IMR-90 (cell line): ENCODE measurements at regions not wholly inside any gene's neighbourhood (a gene's known extent, or its start where the extent isn't known, plus 50 kb on each side); places are given as distances from the start of the nearest gene placed in this dataset.

Experiments
- ATAC-seq: fragments of 200-7000 bp; cut with Tn5 transposase; 2 replicates; pipeline ENCODE4 v1.9.1; 2020; ENCODE audit warnings: low read depth, mild to moderate bottlenecking, moderate library complexity
- BruUV-seq: library from RNA; stranded (reverse); fragments of 400-500 nt; replicated peaks from 2 replicates; lab custom pipeline; 2021; lab: Mats Ljungman, UMichigan
- CTCF ChIA-PET: fragments of 300-600 bp; formaldehyde crosslinking; extraction: SDS; loops from one replicate; lab custom pipeline; 2021; ENCODE audit warnings: antibody characterized with exemption; lab: Yijun Ruan, JAX
- POLR2A ChIA-PET: fragments of 300-600 bp; sonication (Branson Sonifier 250); formaldehyde crosslinking; loops from one replicate; lab custom pipeline; 2022; ENCODE audit warnings: antibody characterized with exemption; ENCODE audit not compliant: unreplicated experiment; lab: Charles Lee
- DNase-seq: peaks from one replicate; pipeline ENCODE4 v3.0.0; 2013
- H2AFZ ChIP-seq: replicated peaks from 2 replicates; pipeline ENCODE3; 2013; ENCODE audit warnings: low read length, mild to moderate bottlenecking; ENCODE audit not compliant: poor library complexity
- H2AK5ac ChIP-seq: 2 replicates; pipeline ENCODE4 v1.6.1; 2013; ENCODE audit warnings: low read depth, low read length, inconsistent platforms
- H2AK9ac ChIP-seq: replicated peaks from 2 replicates; pipeline ENCODE3; 2013; ENCODE audit warnings: mild to moderate bottlenecking, low read depth, low read length, moderate library complexity; ENCODE audit not compliant: poor library complexity
- H2BK120ac ChIP-seq: 2 replicates; pipeline ENCODE4 v1.6.1; 2013; ENCODE audit warnings: low read depth, low read length, inconsistent platforms
- H2BK15ac ChIP-seq: 3 replicates; pipeline ENCODE4 v1.6.1; 2013; ENCODE audit warnings: low read depth, low read length, inconsistent platforms
- H2BK20ac ChIP-seq: 2 replicates; pipeline ENCODE4 v1.6.1; 2013; ENCODE audit warnings: low read depth, mild to moderate bottlenecking, inconsistent platforms, low read length, moderate library complexity
- H2BK5ac ChIP-seq: 2 replicates; pipeline ENCODE4 v1.6.1; 2013; ENCODE audit warnings: mild to moderate bottlenecking, low read depth, low read length, inconsistent platforms; ENCODE audit not compliant: poor library complexity, severe bottlenecking
- H3K14ac ChIP-seq: replicated peaks from 2 replicates; pipeline ENCODE4 v1.6.1; 2013; ENCODE audit warnings: low read depth, low read length, inconsistent platforms
- H3K18ac ChIP-seq: 2 replicates; pipeline ENCODE4 v1.6.1; 2013; ENCODE audit warnings: low read depth, low read length, control low read depth
- H3K23ac ChIP-seq: 2 replicates; pipeline ENCODE4 v1.6.1; 2013; ENCODE audit warnings: low read depth, low read length, inconsistent platforms
- H3K27ac ChIP-seq: 2 replicates; pipeline ENCODE4 v1.5.1; 2013; ENCODE audit warnings: mild to moderate bottlenecking, control low read depth, low read length; ENCODE audit not compliant: insufficient read depth
- H3K27me3 ChIP-seq: 2 replicates; pipeline ENCODE4 v1.6.1; 2013; ENCODE audit warnings: low read length; ENCODE audit not compliant: control insufficient read depth, insufficient read depth
- H3K36me3 ChIP-seq: 2 replicates; pipeline ENCODE4 v1.6.1; 2013; ENCODE audit warnings: low read length, mixed read lengths; ENCODE audit not compliant: control insufficient read depth, insufficient read depth
- H3K4ac ChIP-seq: 2 replicates; pipeline ENCODE4 v1.6.1; 2013; ENCODE audit warnings: low read depth, low read length, inconsistent platforms
- H3K4me1 ChIP-seq: 2 replicates; pipeline ENCODE4 v1.6.1; 2013; ENCODE audit warnings: low read length, mixed read lengths; ENCODE audit not compliant: control insufficient read depth, insufficient read depth
- H3K4me2 ChIP-seq: 2 replicates; pipeline ENCODE4 v1.6.1; 2013; ENCODE audit warnings: low read depth, mild to moderate bottlenecking, control low read depth, low read length, moderate library complexity
- H3K4me3 ChIP-seq: 2 replicates; pipeline ENCODE4 v1.5.1; 2013; ENCODE audit warnings: low read depth, mild to moderate bottlenecking, control low read depth, low read length, moderate library complexity; ENCODE audit not compliant: insufficient read depth
- H3K56ac ChIP-seq: 2 replicates; pipeline ENCODE4 v1.6.1; 2013; ENCODE audit warnings: low read length, inconsistent platforms; ENCODE audit not compliant: insufficient read depth; ENCODE audit errors: extremely low read depth
- H3K79me1 ChIP-seq, 2 experiments: 2 replicates each; pipeline ENCODE4 v1.6.1; 2013; ENCODE audit warnings: low read length in 2 of 2, inconsistent platforms in 1 of 2, low read depth in 1 of 2
- H3K9ac ChIP-seq: 2 replicates; pipeline ENCODE4 v1.6.1; 2013; ENCODE audit warnings: low read depth, low read length, control low read depth
- H3K9me1 ChIP-seq: 2 replicates; pipeline ENCODE4 v1.6.1; 2013; ENCODE audit warnings: low read length, inconsistent platforms; ENCODE audit not compliant: insufficient read depth
- H3K9me3 ChIP-seq: 2 replicates; pipeline ENCODE4 v1.6.1; 2013; ENCODE audit warnings: low read length; ENCODE audit not compliant: control insufficient read depth, insufficient read depth
- H4K20me1 ChIP-seq: 2 replicates; pipeline ENCODE4 v1.6.1; 2013; ENCODE audit warnings: low read length, inconsistent platforms; ENCODE audit not compliant: insufficient read depth
- H4K5ac ChIP-seq: 2 replicates; pipeline ENCODE4 v1.6.1; 2013; ENCODE audit warnings: mild to moderate bottlenecking, low read depth, low read length, control low read depth
- H4K8ac ChIP-seq, 2 experiments: 2 replicates each; pipeline ENCODE4 v1.6.1; 2013; ENCODE audit warnings: low read depth in 2 of 2, low read length in 2 of 2, control low read depth in 1 of 2, inconsistent platforms in 1 of 2
- H4K91ac ChIP-seq: 2 replicates; pipeline ENCODE4 v1.6.1; 2013; ENCODE audit warnings: low read depth, low read length, inconsistent platforms; ENCODE audit not compliant: insufficient read depth
- BHLHE40 ChIP-seq: fragments of 150-350 bp; IDR thresholded peaks from 2 replicates; pipeline ENCODE4 v1.6.1; 2016; ENCODE audit warnings: mild to moderate bottlenecking, low read depth, low read length
- FOS ChIP-seq: fragments of 150-350 bp; IDR thresholded peaks from 2 replicates; pipeline ENCODE4 v1.6.1; 2016; ENCODE audit warnings: low read depth, low read length
- MAFK ChIP-seq: IDR thresholded peaks from 2 replicates; pipeline ENCODE4 v1.6.1; 2012; ENCODE audit warnings: low read depth, low read length, improper control_type of control experiment
- MAZ ChIP-seq: IDR thresholded peaks from 2 replicates; pipeline ENCODE4 v1.6.1; 2012; ENCODE audit warnings: low read depth, mild to moderate bottlenecking, low read length, improper control_type of control experiment, moderate library complexity, borderline replicate concordance
- POLR2A ChIP-seq: IDR thresholded peaks from 2 replicates; pipeline ENCODE4 v1.6.1; 2012; ENCODE audit warnings: mild to moderate bottlenecking, low read depth, low read length
- WGBS, 2 experiments: methylation state at CpG; one replicate each; pipeline versions ENCODE4 v1.1.5 to v1.1.7; 2013; ENCODE audit warnings: missing lambda C conversion rate in 2 of 2; ENCODE audit not compliant: insufficient read length in 1 of 2; ENCODE audit errors: extremely low coverage in 2 of 2; 5-methylcytosine and 5-hydroxymethylcytosine counted together
- dilution Hi-C: fragments of 300-500 bp; cut with HindIII; formaldehyde crosslinking; loops from one replicate; pipeline ENCODE4 v1.14.3; 2018; ENCODE audit warnings: low sequenced_read_pairs; ENCODE audit not compliant: unreplicated experiment
- in situ Hi-C: fragments of 300-500 bp; cut with MboI; formaldehyde crosslinking; loops from 3 replicates; pipeline ENCODE4 v1.14.3; 2019; ENCODE audit warnings: low sequenced_read_pairs, inconsistent platforms, mixed read lengths
- intact Hi-C: fragments of 100-400 bp; cut with micrococcal nuclease; formaldehyde crosslinking; loops from 2 replicates; pipeline ENCODE4 v1.10.0; 2022

DNA sequence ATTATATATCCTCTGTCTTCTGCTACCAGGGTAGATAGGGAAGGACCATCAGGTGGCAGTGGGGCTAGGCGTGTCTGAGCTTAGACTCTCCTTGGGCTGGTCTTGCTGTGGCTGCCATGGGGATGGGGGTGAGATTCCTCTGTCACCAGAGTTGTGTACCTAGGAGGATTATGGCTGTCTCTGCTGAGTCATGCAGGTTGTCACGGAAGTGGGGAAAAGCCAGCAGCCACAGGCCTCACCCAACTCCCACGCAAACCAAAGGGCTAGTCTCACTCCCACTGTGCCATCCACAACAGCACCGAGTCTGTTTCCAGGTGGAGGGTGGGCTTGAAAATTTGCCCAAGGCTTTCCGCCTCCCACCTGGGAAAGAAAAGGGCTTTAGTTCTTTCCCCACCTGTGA, 476.1 kb downstream of the CYLC2 start:
- H3K36me3 ChIP-seq: no peaks in the 10 kb centered on the region
- ChIA-PET CTCF (no interaction called here), POLR2A (interaction anchor here (0.5 kb wide), 1 partner anchor 674 kb away, joined by 4 read pairs; no protein-coding TSS in a partner anchor)
- no peak overlapping the region for H2BK5ac ChIP-seq
- no peak overlapping the region for H4K5ac ChIP-seq
- no peak overlapping the region for H4K91ac ChIP-seq
- dilution Hi-C loops: no loop called here
- no peak overlapping the region for H3K56ac ChIP-seq
- H2AK5ac ChIP-seq: no peak overlapping the region
- no peaks in the 10 kb centered on the region for H3K27me3 ChIP-seq
- TF ChIP-seq POLR2A (no peak), MAFK (no peak), BHLHE40 (no peak), MAZ (no peak), FOS (no peak)
- H4K20me1 ChIP-seq: no peaks in the 10 kb centered on the region
- no peaks in the 10 kb centered on the region for H3K79me1 ChIP-seq
- no peak overlapping the region for H2AK9ac ChIP-seq
- no peak overlapping the region for H2BK15ac ChIP-seq
- H2AFZ ChIP-seq: no peak overlapping the region
- H3K23ac ChIP-seq: no peak overlapping the region
- H3K27ac ChIP-seq: no peak overlapping the region
- no CpG with 5 or more reads among the region's 5 CpGs for WGBS, 2 experiments
- no peak overlapping the region for H2BK120ac ChIP-seq
- no peaks in the 10 kb centered on the region for H3K9me1 ChIP-seq
- H3K9ac ChIP-seq: no peak overlapping the region
- no peak overlapping the region for H3K18ac ChIP-seq
- intact Hi-C loops: no loop called here
- H3K4ac ChIP-seq: no peak overlapping the region
- DNase-seq (no peak), ATAC-seq (no peak)
- H3K4me2 ChIP-seq: no peak overlapping the region
- no peak overlapping the region for H2BK20ac ChIP-seq
- no peak overlapping the region for H3K14ac ChIP-seq
- no peak overlapping the region for H4K8ac ChIP-seq
- peaks cover 9% of the 10 kb centered on the region for H3K9me3 ChIP-seq
- in situ Hi-C loops: no loop called here
- no TSS peak for BruUV-seq
- H3K4me3 ChIP-seq: no peak overlapping the region
- H3K4me1 ChIP-seq: no peaks in the 10 kb centered on the region
